Kidney (tissue), 13 donors: ENCODE measurements at regions not wholly inside any gene's neighbourhood (a gene's known extent, or its start where the extent isn't known, plus 50 kb on each side); places are given as distances from the start of the nearest gene placed in this dataset.

Source experiments
- DNase-seq, 5 donors: peaks; one replicate each; pipeline ENCODE4 v3.0.0-alpha.2; 2013 to 2020
- FAIRE-seq: peaks from 2 replicates; lab custom pipeline; 2012; peaks lifted over from hg19 to GRCh38; lab: Jason Lieb, UNC
- H3K27ac ChIP-seq, 2 donors: one replicate each; pipeline ENCODE4 v1.7.0; 2013; ENCODE audit warnings: low read depth in 2 of 2, low read length in 2 of 2, inconsistent platforms in 1 of 2
- H3K27me3 ChIP-seq: one replicate; pipeline ENCODE4 v1.7.1; 2013; ENCODE audit warnings: low read length, inconsistent platforms; ENCODE audit not compliant: control insufficient read depth, insufficient read depth
- H3K36me3 ChIP-seq, 3 donors: one replicate each; pipeline versions ENCODE4 v1.7.0 to v1.7.1; 2013; ENCODE audit warnings: low read length in 3 of 3, control low read depth in 1 of 3, inconsistent platforms in 1 of 3; ENCODE audit not compliant: insufficient read depth in 3 of 3, control insufficient read depth in 2 of 3
- H3K4me1 ChIP-seq, 3 donors: one replicate each; pipeline versions ENCODE4 v1.7.0 to v1.7.1; 2013; ENCODE audit warnings: low read length in 3 of 3, inconsistent platforms in 1 of 3, low read depth in 1 of 3; ENCODE audit not compliant: control insufficient read depth in 2 of 3, insufficient read depth in 2 of 3
- H3K4me3 ChIP-seq, 3 donors: one replicate each; pipeline versions ENCODE4 v1.7.0 to v1.8.1; 2013; ENCODE audit warnings: low read length in 3 of 3, control low read depth in 1 of 3, inconsistent platforms in 1 of 3
- H3K9ac ChIP-seq, 3 donors: one replicate each; pipeline versions ENCODE4 v1.7.0 to v1.7.1; 2013; ENCODE audit warnings: low read length in 3 of 3, control low read depth in 1 of 3, inconsistent platforms in 1 of 3
- H3K9me3 ChIP-seq, 3 donors: one replicate each; pipeline versions ENCODE4 v1.7.0 to v1.7.1; 2013; ENCODE audit warnings: low read length in 3 of 3, control low read depth in 1 of 3, inconsistent platforms in 1 of 3; ENCODE audit not compliant: control insufficient read depth in 2 of 3, insufficient read depth in 1 of 3
- intact Hi-C: fragments of 100-400 bp; cut with DNase I; formaldehyde crosslinking; loops from one replicate; pipeline ENCODE4 v1.11.1; 2022
- TF ChIP-seq, protein P1 (sequence below): IDR thresholded peaks from 3 replicates; pipeline ENCODE4 v1.5.1; 2012; ENCODE audit warnings: mild to moderate bottlenecking, moderate library complexity, borderline replicate concordance; ENCODE audit not compliant: insufficient read depth; ENCODE audit errors: extremely low read depth
- donor health status: control.
- donor health status: control.
- donor health status: control.
- donor health status: control.
- donor health status: control.
- donor health status: DM: yes; HTN: yes; CAD: no.
- donor health status: Normal renal cell carcinoma (clear cell type).

DNA sequence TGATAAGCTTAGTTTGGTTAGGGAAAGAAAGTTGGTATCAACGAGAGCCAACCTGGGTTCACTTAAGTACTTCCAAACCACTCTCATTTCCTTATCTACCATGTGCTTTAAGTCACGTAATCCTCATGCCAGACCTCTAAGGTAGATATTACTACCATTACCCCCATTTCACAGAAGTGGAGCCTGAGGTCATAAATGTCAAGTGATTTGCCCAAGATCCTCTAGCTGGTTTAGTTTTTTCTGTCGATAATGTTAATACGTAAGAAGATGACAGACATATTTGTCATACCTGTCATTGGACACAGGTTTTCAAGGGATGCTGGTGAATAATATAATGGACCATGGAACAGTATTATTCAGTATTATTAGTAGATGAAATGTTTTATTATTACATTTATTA lies 197.4 kb upstream of the MKLN1 start:
- intact Hi-C loops, result no loop called here
- DNase-seq (no peak), FAIRE-seq (no peak)
- no peaks in the 10 kb centered on the region for H3K4me1 ChIP-seq
- no peaks in the 10 kb centered on the region for H3K36me3 ChIP-seq
- TF ChIP-seq, protein P1, sequence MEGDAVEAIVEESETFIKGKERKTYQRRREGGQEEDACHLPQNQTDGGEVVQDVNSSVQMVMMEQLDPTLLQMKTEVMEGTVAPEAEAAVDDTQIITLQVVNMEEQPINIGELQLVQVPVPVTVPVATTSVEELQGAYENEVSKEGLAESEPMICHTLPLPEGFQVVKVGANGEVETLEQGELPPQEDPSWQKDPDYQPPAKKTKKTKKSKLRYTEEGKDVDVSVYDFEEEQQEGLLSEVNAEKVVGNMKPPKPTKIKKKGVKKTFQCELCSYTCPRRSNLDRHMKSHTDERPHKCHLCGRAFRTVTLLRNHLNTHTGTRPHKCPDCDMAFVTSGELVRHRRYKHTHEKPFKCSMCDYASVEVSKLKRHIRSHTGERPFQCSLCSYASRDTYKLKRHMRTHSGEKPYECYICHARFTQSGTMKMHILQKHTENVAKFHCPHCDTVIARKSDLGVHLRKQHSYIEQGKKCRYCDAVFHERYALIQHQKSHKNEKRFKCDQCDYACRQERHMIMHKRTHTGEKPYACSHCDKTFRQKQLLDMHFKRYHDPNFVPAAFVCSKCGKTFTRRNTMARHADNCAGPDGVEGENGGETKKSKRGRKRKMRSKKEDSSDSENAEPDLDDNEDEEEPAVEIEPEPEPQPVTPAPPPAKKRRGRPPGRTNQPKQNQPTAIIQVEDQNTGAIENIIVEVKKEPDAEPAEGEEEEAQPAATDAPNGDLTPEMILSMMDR, result no peak
- H3K27me3 ChIP-seq, result no peaks in the 10 kb centered on the region
- H3K27ac ChIP-seq, result no peak overlapping the region
- no peak overlapping the region for H3K4me3 ChIP-seq
- H3K9ac ChIP-seq, result no peak overlapping the region
- no peaks in the 10 kb centered on the region for H3K9me3 ChIP-seq

DNA sequence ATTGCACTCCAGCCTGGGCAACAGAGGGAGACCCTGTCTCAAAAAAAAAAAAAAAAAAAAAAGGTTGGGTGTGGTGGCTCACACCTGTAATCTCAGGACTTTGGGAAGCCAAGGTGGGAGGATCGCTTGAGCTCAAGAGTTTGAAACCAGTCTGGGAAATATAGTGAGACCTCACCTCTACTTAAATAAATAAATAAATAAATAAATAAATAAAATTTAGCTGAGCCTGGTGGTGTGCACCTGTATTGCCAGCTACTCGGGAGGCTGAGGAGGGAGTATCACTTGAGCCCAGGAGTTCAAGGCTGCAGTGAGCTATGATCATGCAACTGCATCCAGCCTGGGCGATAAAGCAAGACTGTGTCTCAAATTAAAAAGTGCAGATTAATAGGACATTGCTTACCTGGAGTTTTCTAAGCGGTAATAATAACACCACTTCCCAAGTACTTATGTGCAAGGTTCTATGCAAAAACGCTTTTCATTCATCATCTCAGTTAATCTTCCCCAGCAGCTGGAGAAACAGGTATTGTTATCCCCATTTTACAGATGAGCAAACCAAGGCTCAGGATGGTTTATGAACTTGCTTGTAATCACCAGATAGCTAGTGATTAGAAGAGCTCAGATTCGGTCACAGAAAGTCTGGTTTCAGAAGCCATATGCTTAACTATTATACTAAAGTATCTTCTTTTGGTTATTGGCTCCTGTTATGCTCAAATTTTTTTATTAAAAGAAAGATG lies 196.5 kb upstream of the MKLN1 start:
- H3K4me3 ChIP-seq, result no peak overlapping the region
- H3K4me1 ChIP-seq, result no peaks in the 10 kb centered on the region
- H3K9ac ChIP-seq, result no peak overlapping the region
- TF ChIP-seq, protein P1, result no peak
- no peaks in the 10 kb centered on the region for H3K27me3 ChIP-seq
- H3K9me3 ChIP-seq, result no peaks in the 10 kb centered on the region
- intact Hi-C loops, result no loop called here
- no peaks in the 10 kb centered on the region for H3K36me3 ChIP-seq
- DNase-seq (no peak), FAIRE-seq (no peak)
- no peak overlapping the region for H3K27ac ChIP-seq

DNA sequence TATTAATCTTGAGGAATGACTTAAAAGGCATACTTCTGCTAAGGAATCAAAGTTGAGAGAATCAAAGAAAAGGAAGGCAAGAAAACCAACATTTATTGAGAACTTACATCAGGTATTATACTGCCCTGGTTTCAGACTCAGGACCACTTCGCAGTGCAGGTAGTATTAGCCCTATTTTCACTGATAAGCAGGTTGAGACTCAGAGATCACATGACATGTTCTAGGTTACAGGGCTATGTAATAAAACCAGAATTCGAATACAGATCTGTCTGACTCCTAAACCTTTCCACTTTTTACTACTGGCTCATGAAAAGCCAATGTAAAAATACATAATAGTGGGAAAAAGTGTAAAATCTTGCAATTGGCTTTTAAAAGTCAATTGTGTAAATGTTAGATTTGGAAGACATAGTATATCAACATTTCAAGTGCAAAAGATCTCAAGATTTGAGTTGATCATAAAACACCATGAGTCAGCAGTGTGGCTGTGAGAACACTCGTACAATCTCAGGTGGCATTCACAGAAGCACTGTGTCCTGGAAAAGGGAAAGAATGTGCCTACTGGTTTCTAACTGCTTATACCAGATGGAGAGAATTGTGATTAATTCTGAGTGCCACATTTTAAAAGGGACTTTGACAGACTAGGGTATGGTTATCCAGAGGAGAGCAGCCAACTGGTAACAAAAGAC lies 195.8 kb upstream of the MKLN1 start:
- Histone ChIP-seq H3K36me3 (no peaks in the 10 kb centered on the region), H3K27ac (no peak overlapping the region), H3K4me3 (no peak overlapping the region), H3K27me3 (no peaks in the 10 kb centered on the region), H3K4me1 (no peaks in the 10 kb centered on the region), H3K9me3 (no peaks in the 10 kb centered on the region), H3K9ac (no peak overlapping the region)
- TF ChIP-seq, protein P1, result no peak
- intact Hi-C loops, result no loop called here
- DNase-seq (no peak), FAIRE-seq (no peak)
